Suprapubic skin (tissue), 2 donors: ENCODE measurements at regions not wholly inside any gene's neighbourhood (a gene's known extent, or its start where the extent isn't known, plus 50 kb on each side); places are given as distances from the start of the nearest gene placed in this dataset.

Experiments used
- EP300 ChIP-seq: sonication (generic); formaldehyde crosslinking; IDR thresholded peaks from one replicate; pipeline ENCODE4 v1.6.1; 2017; ENCODE audit warnings: antibody characterized with exemption
- POLR2A ChIP-seq, 2 donors: fragments of 450-650 bp; IDR thresholded peaks; one replicate each; pipeline ENCODE4 v1.6.1; 2017; ENCODE audit warnings: antibody characterized with exemption in 2 of 2, mild to moderate bottlenecking in 2 of 2, moderate library complexity in 2 of 2

- TF ChIP-seq POLR2A (IDR thresholded peaks at IDR 0.05) (no peak), EP300 (no peak)
These were observed 160.9 kb upstream of the SLC13A1 start for GRCh38 chr7:123360631-123361030.
